ENCODE measurements at regions not wholly inside any gene's neighbourhood (a gene's known extent, or its start where the extent isn't known, plus 50 kb on each side); places are given as distances from the start of the nearest gene placed in this dataset.

- Histone ChIP-seq H4K20me1 (ENCODE audit: control insufficient read depth, insufficient read depth) (no peaks in the 10 kb centered on the region), H3K27me3 (replicated peaks in 1 of 2; ENCODE audit: control insufficient read depth in 2 of 2, insufficient read depth in 2 of 2, low read length in 1 of 2) (no peaks in the 10 kb centered on the region), H3K4me3 (no peak overlapping the region), H3K9me3 (replicated peaks; ENCODE audit: control insufficient read depth, insufficient read depth, low read length) (no peaks in the 10 kb centered on the region), H3K36me3 (ENCODE audit: control insufficient read depth in 2 of 2, insufficient read depth in 2 of 2, low read length in 1 of 2) (no peaks in the 10 kb centered on the region), H3K4me2 (ENCODE audit: control insufficient read depth, insufficient read depth) (no peak overlapping the region), H3K27ac (ENCODE audit: control insufficient read depth, insufficient read depth) (no peak overlapping the region), H3K4me1 (ENCODE audit: control insufficient read depth, insufficient read depth, low read length) (no peaks in the 10 kb centered on the region), H3K79me2 (ENCODE audit: control insufficient read depth, insufficient read depth, low read length) (no peaks in the 10 kb centered on the region), H3K9ac (ENCODE audit: control insufficient read depth, insufficient read depth, low read length) (no peak overlapping the region), H2AFZ (ENCODE audit: control insufficient read depth, low read depth, low read length) (no peak overlapping the region)
- ATAC-seq (no peak), FAIRE-seq (no peak), DNase-seq (ENCODE audit: low read depth, low spot score) (no peak)
- in situ Hi-C loops (cut with MboI): no loop called here
- TF ChIP-seq FOXM1 (IDR thresholded peaks at IDR 0.05; ENCODE audit: low read depth, low read length) (no peak), ZBTB40 (IDR thresholded peaks at IDR 0.05; ENCODE audit: borderline replicate concordance) (peak; percentile 20; the same call in 1 of the 2 replicates), ZBTB33 (IDR thresholded peaks at IDR 0.05) (no peak)
- ChIA-PET RAD21 (ENCODE audit: unreplicated experiment) (no interaction called here), CTCF (no interaction called here), POLR2A (no interaction called here), SMC1A (ENCODE audit: uncharacterized antibody, unreplicated experiment) (no interaction called here)
- BruUV-seq (replicated peaks): no TSS peak
- intact Hi-C loops (cut with micrococcal nuclease; ENCODE audit: unreplicated experiment): no loop called here
- WGBS (ENCODE audit: insufficient coverage, insufficient replicate concordance, low lambda C conversion rate, missing lambda C conversion rate): 0% methylated on average over 2 of the region's 2 CpGs
Observed at GRCh38 chr3:21138085-21138484, 612.9 kb downstream of the ZNF385D start.
